ENCODE measurements at regions not wholly inside any gene's neighbourhood (a gene's known extent, or its start where the extent isn't known, plus 50 kb on each side); places are given as distances from the start of the nearest gene placed in this dataset.
"Not testable (repeated sequence)": the region's sequence is repeated elsewhere in the genome, so short reads cannot be mapped to it uniquely, and the experiment has no call there.

DNA sequence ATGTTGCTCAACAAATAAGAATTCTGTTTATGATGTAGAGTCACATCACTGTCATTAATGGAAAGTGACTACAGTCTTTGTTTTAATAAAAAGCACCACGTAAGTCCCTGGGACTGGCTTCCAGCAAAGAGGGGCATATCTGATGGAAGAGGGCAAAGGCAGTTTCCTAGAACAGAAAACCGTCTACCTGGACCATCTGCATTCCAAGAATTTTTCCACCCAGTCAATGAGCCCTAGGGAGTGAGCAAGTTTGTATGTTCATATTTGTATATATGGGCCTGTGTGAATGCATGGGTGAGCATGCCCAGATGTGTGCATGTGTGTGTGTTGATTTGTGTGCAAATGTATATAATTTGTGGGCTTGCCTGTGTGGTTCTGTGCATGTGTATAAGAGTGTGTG is 156.8 kb upstream of the SEMA6A start:
- no peak for DNase-seq

DNA sequence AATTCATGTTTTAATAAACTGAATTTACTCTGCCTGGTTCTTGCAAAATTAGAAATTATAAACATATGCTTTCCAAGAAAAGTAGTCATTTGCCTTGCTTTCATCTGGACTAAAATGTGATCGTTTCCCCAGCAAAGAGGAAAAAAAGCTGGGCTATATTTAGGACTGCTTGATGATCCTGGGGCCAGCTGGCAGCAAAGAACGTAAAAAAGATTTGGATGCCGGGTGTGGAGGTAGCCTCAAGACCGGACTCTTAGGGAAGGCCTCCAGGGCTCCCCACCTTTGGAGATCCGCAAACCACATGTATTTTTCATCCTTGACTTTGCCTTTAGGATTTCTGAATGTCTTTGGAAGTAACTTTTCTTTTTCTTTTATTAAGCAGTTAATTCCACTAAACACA is 156.1 kb upstream of the SEMA6A start:
- no peak for DNase-seq

DNA sequence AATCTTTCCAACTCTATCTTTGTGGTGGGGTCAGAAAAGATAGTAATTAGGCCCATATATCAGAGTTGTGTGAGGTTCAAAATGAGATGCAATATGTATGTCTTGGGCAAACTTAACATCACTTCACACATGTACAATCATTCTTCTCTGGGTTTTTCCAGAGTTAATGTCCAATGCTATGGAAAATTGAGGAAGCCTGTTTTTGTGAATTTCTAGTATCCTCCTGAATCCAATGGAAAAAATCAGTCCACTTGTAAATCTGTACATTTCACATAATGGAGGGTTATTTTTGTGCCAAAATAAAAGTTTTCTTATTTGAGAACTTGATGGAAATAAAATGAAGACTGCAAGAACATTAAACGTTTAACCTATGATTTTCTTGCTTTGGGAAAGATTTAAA is 155.6 kb upstream of the SEMA6A start:
- no peak for DNase-seq

GRCh38 chr5:116727248-116727647 is 152.6 kb upstream of the SEMA6A start:
- no peak for DNase-seq

GRCh38 chr5:116726180-116726579 is 151.6 kb upstream of the SEMA6A start:
- not testable (repeated sequence) for DNase-seq

DNA sequence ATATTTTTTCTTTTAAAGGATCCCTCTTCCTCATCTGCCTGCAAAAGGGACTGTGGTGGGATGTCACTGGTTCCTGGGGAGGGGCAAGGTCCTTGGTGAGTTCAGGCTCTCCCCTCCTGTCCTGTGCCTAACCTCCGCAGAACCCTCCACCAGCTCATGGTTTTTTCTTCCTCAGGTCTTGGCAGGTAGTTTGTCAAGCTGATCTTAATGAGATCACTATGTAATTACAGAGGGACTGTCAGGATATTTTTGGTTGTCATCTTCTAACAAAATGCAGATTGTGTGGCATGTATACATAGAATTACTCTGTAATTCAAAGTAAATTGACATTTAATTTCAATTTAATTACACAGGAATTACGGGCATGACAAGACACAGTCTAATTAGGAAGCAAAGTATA is 150.3 kb upstream of the SEMA6A start:
- no peak for DNase-seq

DNA sequence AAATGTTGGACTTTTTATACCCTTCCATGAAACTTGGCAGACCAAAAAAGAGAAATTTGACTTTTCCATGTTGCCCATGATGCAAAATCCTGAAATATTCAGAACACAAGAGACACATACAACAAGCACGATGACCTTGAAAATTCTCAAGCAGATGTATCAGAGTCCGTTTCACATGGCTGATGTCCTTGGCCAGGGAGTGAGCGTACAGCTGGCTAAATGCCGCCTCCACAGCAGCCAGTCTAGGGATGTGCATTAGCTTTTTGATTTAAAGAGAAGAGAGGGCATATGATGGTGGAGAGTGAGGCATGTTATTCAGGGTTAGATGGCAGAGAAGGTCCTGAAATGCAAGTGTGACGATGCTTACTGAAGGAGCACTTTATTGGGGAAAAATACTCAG is 148.0 kb upstream of the SEMA6A start:
- DNase-seq = no peak

DNA sequence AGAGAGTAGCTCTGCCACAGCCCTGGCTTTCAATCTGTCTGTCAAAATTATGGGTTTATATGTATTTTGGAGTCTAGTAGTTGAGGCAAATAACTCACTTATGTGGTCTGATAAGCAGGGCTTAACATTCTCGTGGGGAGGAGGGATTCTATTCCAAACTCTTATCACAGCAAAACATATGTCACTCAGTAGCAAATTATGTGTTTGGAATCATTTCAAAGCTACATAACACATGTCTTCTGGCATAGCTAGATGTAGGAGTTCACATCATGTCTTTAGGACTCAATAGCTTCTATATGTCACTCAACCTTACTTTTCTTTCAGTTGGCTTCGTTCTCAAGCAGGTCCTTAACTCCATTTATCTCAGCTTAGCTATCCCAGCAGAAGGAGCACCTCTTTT is 144.5 kb upstream of the SEMA6A start:
- DNase-seq = no peak

GRCh38 chr5:116718317-116718716 is 143.7 kb upstream of the SEMA6A start:
- no peak for DNase-seq

DNA sequence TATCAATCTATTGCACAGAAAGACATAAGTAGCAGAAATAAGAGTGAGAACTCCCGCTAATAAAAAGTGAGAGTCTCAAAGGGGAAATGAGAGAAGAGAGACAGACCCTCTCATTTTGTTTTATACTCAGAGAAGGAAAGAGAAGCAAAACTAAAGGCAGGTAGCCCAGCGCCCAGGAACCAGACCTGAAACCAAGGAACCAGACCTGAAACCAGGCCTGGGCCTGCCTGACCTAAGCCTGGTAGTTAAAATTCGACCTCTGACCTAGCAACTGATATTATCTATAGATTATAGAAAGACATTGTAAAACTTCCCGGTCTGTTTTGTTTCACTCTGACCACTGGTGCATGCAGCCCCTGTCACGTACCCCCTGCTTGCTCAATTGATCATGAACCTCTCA is 134.5 kb upstream of the SEMA6A start:
- no peak for DNase-seq

DNA sequence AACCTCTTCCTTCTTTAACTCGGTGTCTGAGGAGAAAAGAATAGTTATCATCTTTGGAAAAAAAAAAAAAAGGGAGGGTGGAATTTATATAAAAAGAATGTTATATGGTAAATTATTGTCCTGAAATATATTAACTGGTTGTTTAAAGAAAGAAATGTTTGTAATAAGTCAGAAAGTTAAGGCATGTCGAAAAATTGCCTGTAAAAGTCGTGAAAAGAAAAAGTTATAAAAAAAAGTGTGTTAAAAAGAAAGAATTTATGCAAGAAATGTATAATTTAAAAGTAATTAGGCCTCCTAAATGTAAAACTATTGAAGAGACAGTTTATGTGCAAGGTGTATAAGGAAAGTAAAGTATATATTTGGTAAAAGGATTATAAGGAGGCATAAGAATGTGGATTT is 130.5 kb upstream of the SEMA6A start:
- DNase-seq = not testable (repeated sequence)

GRCh38 chr5:116703941-116704340 is 129.3 kb upstream of the SEMA6A start:
- DNase-seq = no peak

- no peak for DNase-seq
Measured at GRCh38 chr5:116703328-116703727, 128.7 kb upstream of the SEMA6A start.

DNA sequence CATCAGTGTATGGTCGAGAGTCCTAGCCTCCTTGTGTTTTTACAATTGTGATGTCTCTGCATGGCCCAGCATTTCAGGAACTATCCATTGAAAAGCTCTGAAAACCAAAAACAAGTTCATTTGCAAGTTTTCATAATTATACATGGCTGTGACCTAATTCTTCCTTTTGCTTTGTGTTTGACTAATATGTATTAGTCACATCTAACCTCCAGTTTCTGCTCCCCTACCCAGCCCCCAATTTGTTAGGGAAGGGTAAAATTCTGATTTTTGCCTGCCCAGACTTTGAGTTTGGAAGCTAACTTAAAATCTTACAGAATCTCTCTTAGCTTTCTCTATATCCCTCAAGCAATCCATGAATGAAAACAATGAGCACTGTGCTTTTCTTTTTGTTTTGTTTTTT is 128.2 kb upstream of the SEMA6A start:
- no peak for DNase-seq

GRCh38 chr5:116699332-116699731 is 124.7 kb upstream of the SEMA6A start:
- DNase-seq = no peak

- peak; percentile 49 for DNase-seq
Measured at GRCh38 chr5:116696366-116696765, 121.7 kb upstream of the SEMA6A start.

- DNase-seq = peak; percentile 14
Measured at GRCh38 chr5:116695681-116696080, 121.1 kb upstream of the SEMA6A start.

GRCh38 chr5:116686438-116686837 is 111.8 kb upstream of the SEMA6A start:
- no peak for DNase-seq

DNA sequence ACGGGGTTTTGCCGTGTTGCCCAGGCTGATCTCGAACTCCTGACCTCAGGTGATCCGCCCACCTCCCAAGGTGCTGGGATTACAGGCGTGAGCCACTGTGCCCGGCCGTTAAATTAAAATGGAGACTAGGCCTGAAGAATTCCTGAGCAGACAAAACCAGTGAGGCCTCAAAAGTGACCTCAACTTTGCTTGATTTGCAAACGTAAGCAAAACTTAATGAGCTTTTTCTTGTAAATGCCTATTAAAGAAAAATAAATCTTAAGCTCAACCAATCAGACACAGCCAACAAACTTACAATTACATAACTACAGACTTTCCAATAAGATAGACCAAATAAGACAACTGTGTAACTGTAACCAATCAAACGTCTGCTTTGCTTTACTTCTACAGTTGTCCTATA is 111.3 kb upstream of the SEMA6A start:
- DNase-seq = no peak

- DNase-seq = no peak
Measured at GRCh38 chr5:116685069-116685468, 110.4 kb upstream of the SEMA6A start.

DNA sequence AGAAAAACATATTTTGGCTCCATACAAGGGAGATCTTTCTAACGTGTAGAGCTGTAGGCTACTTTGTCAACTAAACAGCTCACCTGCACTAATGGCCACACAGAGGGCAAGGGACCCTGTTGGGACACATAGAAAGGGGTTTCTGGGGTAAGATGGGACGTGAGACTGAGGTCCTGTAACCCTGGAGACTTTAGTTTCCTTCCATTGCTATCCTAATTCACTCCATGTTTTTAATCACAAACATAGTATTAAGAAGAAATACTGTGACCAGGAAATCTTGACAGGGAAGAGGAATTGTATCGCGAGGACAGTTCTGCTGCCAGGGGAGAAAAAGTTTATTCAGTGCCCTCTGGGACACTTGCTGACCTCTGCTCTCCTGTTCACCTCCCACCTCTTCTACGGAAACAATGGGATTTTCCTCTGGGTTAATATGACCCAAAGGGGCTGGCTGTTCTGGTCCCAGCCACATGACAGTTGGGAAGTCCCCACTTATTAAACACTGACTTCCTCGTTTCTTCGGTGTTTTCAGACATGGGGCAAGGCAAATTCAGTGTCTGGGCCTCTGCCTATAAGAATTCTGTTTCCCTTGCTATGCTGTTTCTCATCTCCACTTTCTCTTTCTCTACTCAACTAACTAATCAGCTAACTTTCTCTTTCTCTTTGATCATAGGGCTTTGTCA is 106.9 kb upstream of the SEMA6A start:
- DNase-seq = no peak

DNA sequence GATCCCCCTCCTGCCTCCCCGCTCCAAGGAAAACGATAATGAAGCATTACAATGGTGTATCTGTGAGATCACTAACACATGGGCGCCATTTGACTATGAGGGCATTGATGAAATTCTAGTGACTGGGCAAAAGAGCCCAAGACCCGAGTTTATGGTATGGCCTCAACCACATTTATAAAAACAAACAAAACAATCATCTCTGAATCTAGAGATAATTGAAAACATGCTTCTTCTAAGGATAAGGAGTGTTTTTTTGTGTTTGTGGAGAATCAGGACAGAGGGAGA is 100.9 kb upstream of the SEMA6A start:
- no peak for DNase-seq

- peak; percentile 32 for DNase-seq
Measured at GRCh38 chr5:116674881-116675625, 100.4 kb upstream of the SEMA6A start.

DNA sequence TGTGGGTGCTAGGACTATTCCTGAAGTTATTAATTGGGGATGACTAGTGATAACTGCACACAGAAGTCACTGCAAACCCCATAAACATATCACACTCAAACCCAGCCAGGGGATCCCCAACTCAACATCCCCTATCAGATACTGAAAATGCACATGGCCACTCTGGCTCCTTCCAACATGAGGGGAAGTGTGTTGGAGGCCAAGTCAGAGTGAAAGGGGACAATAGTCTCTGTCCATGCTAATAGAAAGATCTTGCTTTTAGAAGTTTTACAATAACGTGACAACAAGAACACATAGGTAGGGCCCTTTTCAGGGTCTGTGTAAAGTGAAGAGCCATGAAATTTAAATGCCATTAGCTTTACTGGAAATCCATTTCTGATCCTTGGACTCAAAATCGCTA is 98.8 kb upstream of the SEMA6A start:
- DNase-seq = no peak

GRCh38 chr5:116672203-116672602 is 97.6 kb upstream of the SEMA6A start:
- no peak for DNase-seq

All from skin of body (tissue), 1 donor.